GM18951 (cell line): ENCODE measurements at regions not wholly inside any gene's neighbourhood (a gene's known extent, or its start where the extent isn't known, plus 50 kb on each side); places are given as distances from the start of the nearest gene placed in this dataset.
"Not testable (repeated sequence)": the region's sequence is repeated elsewhere in the genome, so short reads cannot be mapped to it uniquely, and the experiment has no call there.

Source experiments
- POLR2A ChIP-seq: IDR thresholded peaks from 4 replicates; pipeline ENCODE4 v1.6.1; 2011; ENCODE audit warnings: mild to moderate bottlenecking; ENCODE audit not compliant: insufficient read length, insufficient read depth; ENCODE audit errors: extremely low read depth
- in situ Hi-C: fragments of 300-500 bp; cut with MboI; formaldehyde crosslinking; loops from one replicate; pipeline ENCODE4 v1.12.0; 2022; ENCODE audit warnings: low sequenced_read_pairs, mixed read lengths, inconsistent platforms; ENCODE audit not compliant: unreplicated experiment

GRCh38 chr3:71997066-71997653 lies 212.2 kb upstream of the PROK2 start:
- in situ Hi-C loops, result no loop called here
- TF ChIP-seq POLR2A, result no peak

- no peak for TF ChIP-seq POLR2A
- in situ Hi-C loops, result no loop called here
Measured at GRCh38 chr3:71994906-71995305, 210.0 kb upstream of the PROK2 start.

DNA sequence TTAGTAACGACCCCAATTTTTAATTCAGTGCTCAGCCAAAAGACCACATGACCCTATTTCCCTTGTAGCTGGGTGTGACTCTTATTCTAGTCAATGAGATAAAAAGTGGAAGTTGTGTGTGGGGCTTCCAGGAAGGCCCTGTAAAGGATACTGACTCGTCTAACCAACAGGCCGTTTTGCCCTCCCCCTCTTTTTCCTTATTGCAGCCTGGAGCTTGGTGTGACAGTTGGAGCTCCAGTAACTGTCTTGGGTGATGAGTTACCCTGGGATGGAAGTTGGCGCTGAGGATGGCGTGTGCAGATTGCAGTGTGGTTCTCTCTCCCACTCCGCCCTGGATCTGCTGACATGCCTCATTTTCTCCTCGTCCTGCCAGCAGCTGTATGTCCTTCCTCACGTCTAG lies 209.3 kb upstream of the PROK2 start:
- in situ Hi-C loops, result no loop called here

DNA sequence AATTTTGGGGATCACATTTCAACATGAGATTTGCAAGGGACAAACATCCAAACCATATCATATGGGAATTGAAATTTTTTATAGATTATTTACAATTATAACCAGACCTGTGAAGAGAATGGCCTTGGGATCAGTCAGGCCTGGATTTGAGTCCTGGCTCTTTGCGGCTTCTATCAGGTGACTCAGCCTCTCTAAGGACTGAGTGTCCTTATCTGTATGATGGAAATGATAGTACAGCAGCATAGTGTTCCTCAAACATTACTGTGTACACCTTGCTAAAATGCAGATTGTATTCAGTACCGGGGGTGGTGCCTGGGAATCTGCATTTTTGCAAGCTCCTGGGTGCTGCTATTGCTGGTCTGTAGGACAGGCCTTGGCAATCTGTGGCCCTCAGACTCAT lies 206.7 kb upstream of the PROK2 start:
- no peak for TF ChIP-seq POLR2A

More for the DNA sequence above, 209.3 kb upstream of the PROK2 start:
- no peak for TF ChIP-seq POLR2A

GRCh38 chr3:71991046-71991445 lies 206.1 kb upstream of the PROK2 start:
- TF ChIP-seq POLR2A, result no peak
- in situ Hi-C loops, result no loop called here

More for the DNA sequence above, 206.7 kb upstream of the PROK2 start:
- in situ Hi-C loops, result no loop called here

- in situ Hi-C loops, result no loop called here
- TF ChIP-seq POLR2A, result no peak
Measured at GRCh38 chr3:71990545-71990944, 205.6 kb upstream of the PROK2 start.

GRCh38 chr3:71989165-71989564 lies 204.2 kb upstream of the PROK2 start:
- TF ChIP-seq POLR2A, result no peak
- in situ Hi-C loops, result no loop called here

- TF ChIP-seq POLR2A, result no peak
- in situ Hi-C loops, result no loop called here
Measured at GRCh38 chr3:71987828-71988227, 202.9 kb upstream of the PROK2 start.

- in situ Hi-C loops, result no loop called here
- no peak for TF ChIP-seq POLR2A
Measured at GRCh38 chr3:71987089-71987735, 202.3 kb upstream of the PROK2 start.

DNA sequence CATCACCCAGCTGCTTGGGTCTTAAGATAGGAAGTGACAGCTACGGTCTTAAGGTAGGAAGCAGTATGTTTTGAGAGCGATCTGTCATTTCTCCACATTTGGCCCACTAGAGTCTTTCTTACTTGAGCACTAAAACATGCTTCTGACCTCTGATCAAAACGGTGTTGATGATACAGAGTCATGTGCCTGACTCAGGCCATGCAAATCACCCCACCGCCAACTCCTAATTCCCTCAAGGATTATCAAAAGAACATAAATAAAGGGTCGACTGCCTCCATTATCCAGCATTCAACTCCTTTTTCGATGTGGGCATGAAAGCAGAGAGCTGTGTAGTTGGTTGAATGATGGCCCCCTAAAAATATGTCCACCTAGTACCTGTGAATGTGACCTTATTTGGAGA lies 201.7 kb upstream of the PROK2 start:
- TF ChIP-seq POLR2A, result no peak
- in situ Hi-C loops, result no loop called here

GRCh38 chr3:71984843-71985613 lies 200.1 kb upstream of the PROK2 start:
- in situ Hi-C loops, result no loop called here
- TF ChIP-seq POLR2A, result peak; percentile 29

DNA sequence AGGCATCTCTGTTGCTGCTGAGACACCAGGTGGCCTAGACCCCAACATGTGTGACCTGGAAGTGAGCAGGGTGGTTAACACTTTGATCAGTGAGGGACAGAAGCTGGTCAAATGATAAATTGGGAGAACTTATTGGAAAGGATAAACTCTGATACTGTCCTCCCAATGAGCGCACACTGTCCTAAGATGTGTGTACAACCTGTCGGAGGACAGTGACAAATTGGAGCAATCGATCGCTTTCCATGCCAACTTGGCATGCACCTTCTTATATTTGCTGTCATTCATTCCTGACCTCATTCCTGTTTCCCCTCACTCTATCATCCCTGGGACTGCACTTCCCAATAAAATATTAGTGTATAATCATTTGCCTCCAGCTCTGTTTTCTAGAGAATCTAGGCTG lies 198.7 kb upstream of the PROK2 start:
- no peak for TF ChIP-seq POLR2A
- in situ Hi-C loops, result no loop called here

- in situ Hi-C loops, result not testable (repeated sequence)
Measured at GRCh38 chr3:71982506-71983258, 197.7 kb upstream of the PROK2 start.
